ENCODE measurements at regions not wholly inside any gene's neighbourhood (a gene's known extent, or its start where the extent isn't known, plus 50 kb on each side); places are given as distances from the start of the nearest gene placed in this dataset.

GRCh38 chr6:163695414-163695864 is 280.9 kb downstream of the QKI start:
- DNase-seq (ENCODE audit: low read depth), result no peak

GRCh38 chr6:163694988-163695398 is 280.5 kb downstream of the QKI start:
- DNase-seq (ENCODE audit: low read depth), result no peak

- DNase-seq (ENCODE audit: low read depth), result no peak
These were observed 279.6 kb downstream of the QKI start for GRCh38 chr6:163694072-163694471.

GRCh38 chr6:163691049-163691448 is 276.5 kb downstream of the QKI start:
- DNase-seq (ENCODE audit: low read depth), result no peak

GRCh38 chr6:163688739-163689362 is 274.3 kb downstream of the QKI start:
- no peak for DNase-seq (ENCODE audit: low read depth)

- no peak for DNase-seq (ENCODE audit: low read depth)
These were observed 272.6 kb downstream of the QKI start for GRCh38 chr6:163687075-163687474.

GRCh38 chr6:163686301-163686700 is 271.8 kb downstream of the QKI start:
- no peak for DNase-seq (ENCODE audit: low read depth)

GRCh38 chr6:163683105-163683622 is 268.6 kb downstream of the QKI start:
- no peak for DNase-seq (ENCODE audit: low read depth)

- DNase-seq (ENCODE audit: low read depth), result no peak
These were observed 265.2 kb downstream of the QKI start for GRCh38 chr6:163679753-163680152.

- DNase-seq (ENCODE audit: low read depth), result no peak
These were observed 264.6 kb downstream of the QKI start for GRCh38 chr6:163679012-163679660.

GRCh38 chr6:163675611-163676010 is 261.1 kb downstream of the QKI start:
- DNase-seq (ENCODE audit: low read depth), result no peak

- no peak for DNase-seq (ENCODE audit: low read depth)
These were observed 258.2 kb downstream of the QKI start for GRCh38 chr6:163672710-163673109.

- no peak for DNase-seq (ENCODE audit: low read depth)
These were observed 257.3 kb downstream of the QKI start for GRCh38 chr6:163671791-163672190.

GRCh38 chr6:163671355-163671754 is 256.8 kb downstream of the QKI start:
- DNase-seq (ENCODE audit: low read depth), result no peak

- DNase-seq (ENCODE audit: low read depth), result no peak
These were observed 255.8 kb downstream of the QKI start for GRCh38 chr6:163670336-163670735.

- no peak for DNase-seq (ENCODE audit: low read depth)
These were observed 253.5 kb downstream of the QKI start for GRCh38 chr6:163668061-163668426.

- no peak for DNase-seq (ENCODE audit: low read depth)
These were observed 253.0 kb downstream of the QKI start for GRCh38 chr6:163667372-163668060.

GRCh38 chr6:163665464-163665863 is 250.9 kb downstream of the QKI start:
- no peak for DNase-seq (ENCODE audit: low read depth)

GRCh38 chr6:163663575-163663974 is 249.1 kb downstream of the QKI start:
- no peak for DNase-seq (ENCODE audit: low read depth)

- no peak for DNase-seq (ENCODE audit: low read depth)
These were observed 248.2 kb downstream of the QKI start for GRCh38 chr6:163662604-163663225.

- DNase-seq (ENCODE audit: low read depth), result no peak
These were observed 246.8 kb downstream of the QKI start for GRCh38 chr6:163661272-163661671.

GRCh38 chr6:163659803-163660202 is 245.3 kb downstream of the QKI start:
- no peak for DNase-seq (ENCODE audit: low read depth)

All from GM04503 (cell line).